HG02840 (cell line): ENCODE measurements at regions not wholly inside any gene's neighbourhood (a gene's known extent, or its start where the extent isn't known, plus 50 kb on each side); places are given as distances from the start of the nearest gene placed in this dataset.

Source experiments
- ATAC-seq: cut with Tn5 transposase; IDR thresholded peaks from one replicate; pipeline ENCODE4 v1.9.1; 2021; ENCODE audit warnings: mild to moderate bottlenecking, moderate library complexity, moderate number of reproducible peaks; ENCODE audit not compliant: unreplicated experiment, low FRiP score

GRCh38 chr4:138894709-138895108 is 120.9 kb upstream of the NOCT start:
- ATAC-seq, result no peak

GRCh38 chr4:138894011-138894410 is 121.6 kb upstream of the NOCT start:
- ATAC-seq, result no peak

DNA sequence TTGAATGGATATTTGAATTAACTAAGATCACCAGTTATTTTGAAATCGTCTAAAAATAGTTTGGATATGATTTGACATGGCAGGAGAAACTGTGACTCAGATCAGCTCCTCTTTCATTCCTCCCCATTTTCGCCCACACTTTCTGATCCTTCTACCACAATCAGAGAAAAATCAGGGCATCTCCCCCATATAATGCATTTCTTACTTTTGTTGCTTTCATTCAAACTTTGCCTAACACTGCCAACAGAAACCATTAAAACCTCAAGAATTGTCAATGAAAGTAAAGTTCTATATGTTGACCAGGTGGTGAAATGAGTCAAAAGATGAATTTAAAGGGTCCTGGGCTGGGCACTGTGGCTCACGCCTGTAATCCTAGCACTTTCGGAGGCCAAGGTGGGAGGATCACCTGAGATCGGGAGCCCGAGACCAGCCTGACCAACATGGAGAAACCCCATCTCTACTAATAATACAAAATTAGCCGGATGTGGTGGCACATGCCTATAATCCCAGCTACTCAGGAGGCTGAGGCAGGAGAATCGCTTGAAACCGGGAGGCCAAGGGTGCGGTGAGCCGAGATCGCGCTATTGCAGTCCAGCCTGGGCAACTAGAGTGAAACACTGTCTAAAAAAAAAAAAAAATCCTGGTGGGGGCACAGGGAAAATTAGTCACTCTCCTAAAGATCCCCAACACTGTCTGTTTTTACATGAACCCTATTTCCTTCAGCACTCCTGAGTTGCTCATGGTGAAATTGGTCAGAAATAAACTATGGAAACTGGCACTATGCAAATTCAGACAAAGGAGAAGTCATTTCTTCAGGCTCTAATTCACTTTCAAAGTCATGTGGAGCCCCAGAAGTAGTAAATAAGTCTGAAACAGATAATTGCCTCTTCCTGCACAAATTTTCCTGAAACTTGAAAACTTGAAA is 122.8 kb upstream of the NOCT start:
- ATAC-seq, result no peak

GRCh38 chr4:138891631-138892031 is 124.0 kb upstream of the NOCT start:
- no peak for ATAC-seq

DNA sequence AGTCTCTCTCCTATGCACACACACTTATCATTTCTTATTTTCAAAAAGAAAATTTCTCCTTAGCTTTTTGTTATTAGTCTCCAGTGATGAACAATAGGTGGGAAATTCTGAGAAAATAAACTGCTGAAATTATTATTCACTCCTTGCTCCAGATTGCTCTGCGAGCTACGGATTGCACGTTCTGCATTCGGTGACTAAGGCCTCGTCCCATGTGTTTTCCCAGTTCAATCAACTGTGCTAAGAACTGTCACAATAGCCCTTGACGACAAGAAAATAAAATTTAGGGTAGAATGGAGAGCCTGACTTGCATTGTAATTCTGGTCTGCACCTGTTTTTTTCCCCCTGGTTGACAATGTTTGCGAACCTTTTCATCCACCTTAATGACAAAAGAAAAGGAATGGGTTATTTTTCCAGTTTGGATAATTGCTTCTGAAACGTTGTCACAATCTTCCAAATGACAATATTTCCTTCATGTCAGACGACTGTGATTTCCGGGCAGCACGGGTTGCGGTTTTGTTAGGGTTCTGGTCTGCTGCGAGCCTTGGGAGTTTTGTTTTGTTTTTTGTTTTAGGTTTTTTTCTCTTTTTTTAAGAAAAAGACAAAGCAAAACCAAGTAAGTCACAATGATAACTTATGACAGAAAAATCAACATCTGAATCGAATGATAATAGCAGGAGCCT is 124.5 kb upstream of the NOCT start:
- ATAC-seq, result no peak

GRCh38 chr4:138889216-138889615 is 126.4 kb upstream of the NOCT start:
- ATAC-seq, result no peak

DNA sequence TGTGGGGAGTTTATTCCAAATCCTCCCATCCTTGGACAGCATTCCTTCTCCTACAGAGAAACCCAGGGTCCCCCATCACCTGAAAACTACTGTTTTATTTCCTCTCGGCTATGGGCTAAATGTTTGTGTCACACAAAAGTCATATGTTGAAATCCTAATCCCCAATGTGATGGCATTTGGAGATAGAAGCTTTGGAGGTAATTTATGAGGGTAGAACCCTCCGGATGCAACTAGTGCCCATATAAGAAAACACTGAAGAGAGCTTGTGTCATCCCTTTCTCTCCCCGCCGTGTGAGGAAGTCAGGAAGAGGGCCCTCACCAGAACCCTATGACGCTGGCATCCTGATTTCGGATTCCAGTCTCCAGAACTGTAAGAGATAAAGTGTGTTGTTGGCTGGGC is 127.8 kb upstream of the NOCT start:
- no peak for ATAC-seq

DNA sequence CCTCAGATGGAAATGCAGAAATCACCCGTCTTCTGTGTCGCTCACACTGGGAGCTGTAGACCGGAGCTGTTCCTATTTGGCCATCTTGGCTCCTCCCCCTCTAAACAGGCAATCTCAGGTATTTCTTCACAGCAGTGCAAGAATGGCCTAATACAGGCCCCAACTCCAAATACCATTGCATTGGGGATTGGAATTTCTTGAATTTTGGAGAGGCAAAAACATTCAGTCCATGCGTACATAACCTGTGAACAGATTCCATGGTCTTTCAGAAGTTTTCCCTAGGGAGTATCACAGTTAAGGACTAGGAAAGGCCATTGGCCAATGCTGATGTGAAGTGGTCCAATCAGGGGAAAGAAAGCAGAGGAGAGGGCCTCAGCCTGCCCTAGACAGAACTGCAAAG is 128.2 kb upstream of the NOCT start:
- no peak for ATAC-seq

DNA sequence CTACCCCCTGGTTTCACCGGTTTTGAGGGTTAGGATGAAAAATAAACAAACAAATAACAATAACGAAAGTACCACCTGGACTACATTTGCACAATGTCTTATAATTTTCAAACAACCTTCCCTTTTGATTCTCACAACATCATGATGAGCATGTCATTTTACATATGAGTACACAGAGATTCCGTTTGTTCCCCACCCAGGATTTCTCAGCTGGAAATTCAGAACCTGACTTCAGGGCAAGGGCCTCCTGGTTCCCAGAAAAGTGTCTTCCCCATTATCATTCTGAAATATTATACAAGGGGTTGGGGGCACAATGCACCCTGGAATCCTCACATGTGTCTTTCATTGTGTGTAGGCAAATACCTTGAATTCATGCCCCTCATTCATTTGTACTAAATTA is 135.8 kb upstream of the NOCT start:
- no peak for ATAC-seq

- no peak for ATAC-seq
Measured at GRCh38 chr4:138875891-138876608, 139.5 kb upstream of the NOCT start.

- ATAC-seq, result no peak
Measured at GRCh38 chr4:138871555-138871875, 144.1 kb upstream of the NOCT start.

DNA sequence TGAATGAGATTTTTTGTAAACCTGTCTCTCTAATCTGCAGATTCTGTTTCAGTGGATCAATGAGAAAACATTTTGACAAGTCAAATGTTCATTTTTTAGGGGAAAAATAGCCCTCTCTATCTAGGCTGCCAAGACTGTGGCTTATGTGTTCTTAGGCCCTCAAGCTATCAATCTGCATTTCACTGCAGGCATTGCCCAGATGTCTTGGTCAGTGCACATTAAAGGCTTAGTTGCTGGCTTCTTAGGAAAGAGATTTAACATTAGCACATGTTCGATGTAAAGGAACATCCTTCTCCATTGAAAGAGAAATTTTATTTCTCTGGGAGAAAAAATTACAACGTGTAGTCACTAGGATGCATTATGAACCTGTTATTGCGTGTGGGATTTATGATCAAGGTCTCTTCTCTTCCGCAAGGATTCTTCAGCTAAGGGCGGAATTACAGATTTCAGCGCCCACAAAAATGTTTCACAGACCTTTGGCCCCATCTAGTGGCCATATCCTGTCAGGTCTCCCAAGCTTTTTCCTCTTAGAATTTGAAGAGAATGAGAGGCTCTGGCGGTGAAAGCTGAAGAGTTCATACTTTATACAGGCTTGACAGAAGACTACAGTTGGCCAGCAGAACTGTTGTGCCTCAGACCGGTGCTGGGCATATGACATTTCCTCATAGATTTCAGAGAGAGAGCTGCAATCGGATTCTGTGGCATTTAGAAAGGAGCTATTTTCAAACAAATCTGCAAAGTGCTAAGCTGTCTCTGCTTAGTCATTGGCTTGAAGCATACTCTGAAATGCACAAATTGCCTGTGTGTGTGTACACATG is 144.6 kb upstream of the NOCT start:
- ATAC-seq, result peak; percentile 78

GRCh38 chr4:138869631-138870030 is 145.9 kb upstream of the NOCT start:
- no peak for ATAC-seq

DNA sequence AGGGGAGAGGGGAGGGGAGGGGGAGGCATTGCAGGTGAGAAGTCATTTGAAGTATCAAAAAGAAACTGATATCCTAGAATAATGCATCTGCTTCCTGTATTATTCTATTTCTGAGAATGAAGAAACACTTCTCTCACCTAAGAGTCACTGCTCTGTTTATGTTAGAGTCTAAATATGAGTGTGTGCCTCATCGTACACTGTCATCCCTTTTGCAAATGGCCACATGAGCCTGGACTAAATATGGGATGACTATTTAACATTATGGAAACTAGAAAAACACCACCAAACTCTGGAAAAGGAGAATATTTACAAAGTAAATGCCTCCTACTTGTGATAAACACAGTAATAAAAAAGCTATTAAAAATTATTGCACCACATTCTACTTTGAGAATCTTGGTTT is 146.4 kb upstream of the NOCT start:
- ATAC-seq, result no peak

DNA sequence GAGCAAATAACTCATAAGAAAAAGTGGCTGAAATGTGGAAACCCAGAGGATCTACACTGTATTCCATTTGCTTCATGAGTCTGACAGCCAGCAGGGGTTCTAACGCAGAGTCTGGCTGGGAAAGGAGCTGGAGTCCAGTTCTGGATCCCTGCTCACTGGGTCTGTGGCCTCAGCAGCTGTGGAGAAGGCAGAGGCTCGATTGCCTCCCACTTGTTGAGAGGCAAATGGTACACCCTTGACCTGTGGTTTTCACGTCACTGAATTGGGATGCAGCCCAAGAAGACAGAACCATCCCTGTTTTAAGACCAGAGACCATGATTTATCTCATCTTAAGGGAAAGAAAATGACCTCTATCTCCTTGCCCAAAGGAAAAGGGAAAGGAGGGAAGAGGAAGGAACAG is 147.0 kb upstream of the NOCT start:
- no peak for ATAC-seq

- no peak for ATAC-seq
Measured at GRCh38 chr4:138867404-138867803, 148.2 kb upstream of the NOCT start.

- no peak for ATAC-seq
Measured at GRCh38 chr4:138866314-138866713, 149.3 kb upstream of the NOCT start.

GRCh38 chr4:138865765-138866164 is 149.8 kb upstream of the NOCT start:
- ATAC-seq, result no peak

DNA sequence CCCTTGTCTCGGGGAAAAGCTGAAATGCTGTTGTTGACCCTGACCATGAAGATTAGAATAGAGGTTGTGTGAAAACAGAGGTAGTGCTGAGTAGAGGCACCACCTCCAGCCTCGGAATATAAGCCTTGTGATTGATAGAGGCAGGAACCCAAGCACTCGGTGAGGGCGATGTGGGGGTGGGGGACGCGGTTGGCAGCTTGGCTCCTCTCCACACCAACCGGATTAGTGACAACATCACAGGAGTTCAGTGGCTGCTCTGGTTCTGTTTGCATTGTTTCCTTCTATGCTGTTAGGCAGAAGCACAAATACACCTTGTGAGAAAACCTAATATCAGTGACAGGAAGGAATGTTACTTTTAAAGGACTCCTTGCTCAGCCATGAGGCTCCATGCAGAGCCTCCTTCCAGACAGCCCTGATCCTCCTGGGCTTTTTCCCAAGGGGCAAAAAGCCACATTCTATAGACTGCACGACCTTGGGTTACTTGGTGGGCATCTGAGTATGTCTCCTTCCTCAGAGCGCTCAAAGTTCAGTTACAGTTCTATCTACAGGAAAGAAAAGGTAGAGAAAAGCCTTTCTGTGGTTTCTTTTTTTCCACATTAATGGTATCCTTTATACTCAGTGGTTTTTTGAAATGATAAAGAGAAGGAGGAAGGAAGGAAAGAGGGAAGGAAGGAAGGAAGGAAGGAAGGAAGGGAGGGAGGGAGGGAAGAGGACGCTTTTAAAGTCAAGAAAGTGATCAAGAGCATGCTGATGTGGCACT is 150.4 kb upstream of the NOCT start:
- ATAC-seq, result no peak

- no peak for ATAC-seq
Measured at GRCh38 chr4:138863160-138863559, 152.4 kb upstream of the NOCT start.
